ENCODE measurements at regions not wholly inside any gene's neighbourhood (a gene's known extent, or its start where the extent isn't known, plus 50 kb on each side); places are given as distances from the start of the nearest gene placed in this dataset.
A peak's percentile ranks its signal among the peaks of the same experiment; 100 is the strongest.
"Not testable (repeated sequence)": the region's sequence is repeated elsewhere in the genome, so short reads cannot be mapped to it uniquely, and the experiment has no call there.

DNA sequence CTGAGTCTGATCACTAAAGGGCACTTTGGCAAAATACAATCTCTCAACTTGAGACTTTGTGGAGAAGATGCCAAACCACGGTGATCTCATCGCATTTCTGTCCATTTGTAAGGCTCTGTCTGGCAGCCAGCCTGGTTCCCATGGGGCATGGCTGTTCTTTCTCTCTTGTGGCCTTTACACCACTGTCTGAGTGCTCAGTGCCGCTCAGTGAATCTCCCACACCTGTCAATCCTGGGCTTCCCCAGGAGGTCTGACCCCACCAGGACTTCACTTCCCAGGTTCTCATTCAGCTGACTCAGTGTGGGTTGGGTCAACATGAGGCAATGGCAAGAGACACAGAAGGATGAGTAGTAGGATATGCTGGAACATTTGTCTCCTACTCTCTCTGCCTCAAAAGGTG, 96.8 kb upstream of the TRIB2 start:
- no peak for DNase-seq (ENCODE audit: low spot score)

DNA sequence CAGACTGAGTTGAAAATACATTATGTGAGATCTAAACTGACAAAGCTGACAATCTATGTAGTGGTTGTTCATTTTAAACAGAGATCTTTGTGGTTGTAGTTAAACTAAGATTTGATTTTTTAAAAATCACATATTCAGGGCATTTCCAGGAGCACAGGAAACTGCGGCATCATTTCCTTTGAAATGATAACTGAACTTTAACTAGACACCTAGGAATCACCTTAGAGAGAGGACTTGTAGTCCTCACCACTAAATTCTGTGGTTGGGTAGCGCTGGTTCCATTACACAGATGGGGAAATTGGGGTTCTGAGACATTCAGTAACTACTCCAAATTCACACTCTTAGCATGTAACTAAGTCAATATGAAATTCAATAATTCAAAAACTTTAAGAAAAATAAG, 96.0 kb upstream of the TRIB2 start:
- DNase-seq (ENCODE audit: low spot score): no peak

DNA sequence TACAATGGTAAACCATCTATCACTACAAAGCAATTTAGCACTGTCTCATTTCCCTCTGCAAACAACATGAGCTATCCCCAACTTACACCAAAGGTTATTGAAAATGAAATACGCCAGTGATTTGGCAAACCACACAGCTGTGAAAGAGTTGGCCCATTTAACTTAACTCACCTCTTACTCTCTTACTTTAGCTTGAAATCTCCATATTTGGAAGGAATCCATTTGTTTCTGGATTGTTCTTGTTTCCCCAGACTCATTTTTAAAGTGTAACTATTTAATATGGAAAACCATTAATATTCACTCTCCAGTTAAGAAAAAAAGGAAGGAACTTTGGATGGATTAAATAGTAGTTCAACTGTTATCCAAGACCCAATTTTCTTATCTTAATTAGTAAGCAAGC, 93.7 kb upstream of the TRIB2 start:
- DNase-seq (ENCODE audit: low spot score): no peak

DNA sequence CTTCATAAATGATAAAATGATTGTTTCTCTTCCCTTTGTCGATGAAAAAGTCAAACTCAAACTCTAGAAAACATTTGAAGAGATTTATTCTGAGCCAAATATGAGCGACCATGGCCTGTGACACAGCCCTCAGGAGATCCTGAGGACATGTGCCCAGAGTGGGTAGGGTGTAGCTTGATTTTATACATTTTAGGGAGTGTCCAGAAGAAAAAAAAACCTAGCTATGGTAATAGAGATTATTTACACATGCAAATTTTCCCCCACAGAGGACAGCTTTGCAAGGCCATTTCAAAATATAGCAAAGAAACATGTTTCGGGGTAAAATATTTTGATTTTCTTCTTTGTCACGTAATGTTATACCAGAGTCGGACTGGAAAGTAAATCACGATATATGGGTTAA, 92.4 kb upstream of the TRIB2 start:
- DNase-seq (ENCODE audit: low spot score): no peak

DNA sequence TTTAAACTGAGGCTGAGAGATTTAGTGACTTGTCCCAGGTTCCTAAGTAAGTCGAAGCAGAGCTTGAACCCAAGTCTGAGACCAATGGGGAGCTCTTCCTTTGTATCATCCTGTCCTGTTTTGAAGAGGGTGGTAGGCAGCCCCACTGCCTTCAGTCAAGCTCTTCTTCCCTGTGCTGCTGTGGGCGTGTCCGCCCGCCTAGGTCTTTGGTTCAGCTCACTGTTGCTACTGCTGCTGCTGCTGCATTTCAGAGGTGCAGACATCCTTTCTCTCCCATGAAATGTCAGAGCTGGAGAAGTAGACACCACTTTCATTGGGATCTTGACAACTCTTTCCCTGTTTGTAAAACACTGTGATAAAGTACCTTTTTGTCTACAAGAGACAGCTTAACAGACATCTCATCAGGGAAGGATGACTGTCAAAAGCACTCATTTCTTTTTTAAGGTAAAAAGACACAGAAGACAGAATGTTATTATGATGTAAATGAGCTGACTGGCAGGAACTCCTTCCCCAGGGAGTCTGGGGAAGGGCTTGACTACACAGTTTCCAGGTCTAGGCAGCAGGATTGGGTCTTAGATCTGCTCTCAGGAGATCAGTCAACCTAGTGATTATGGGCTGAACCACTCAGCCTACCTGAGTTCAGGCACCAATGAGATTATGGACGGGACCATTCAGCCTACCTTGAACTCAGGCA, 91.7 kb upstream of the TRIB2 start:
- no peak for DNase-seq (ENCODE audit: low spot score)

DNA sequence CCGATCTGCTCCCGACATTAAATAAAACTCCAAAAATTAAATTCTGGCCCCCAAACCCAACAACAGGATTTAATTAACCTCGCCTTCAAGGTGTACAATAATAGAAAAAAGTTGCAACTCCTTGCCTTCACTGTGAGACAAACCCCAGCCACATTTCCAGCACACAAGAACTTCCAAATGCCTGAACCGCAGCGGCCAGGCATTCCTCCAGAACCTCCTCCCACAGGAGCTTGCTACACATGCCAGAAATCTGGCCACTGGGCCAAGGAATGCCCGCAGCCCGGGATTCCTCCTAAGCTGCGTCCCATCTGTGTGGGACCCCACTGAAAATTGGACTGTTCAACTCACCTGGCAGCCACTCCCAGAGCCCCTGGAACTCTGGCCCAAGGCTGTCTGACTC, 88.2 kb upstream of the TRIB2 start:
- DNase-seq (ENCODE audit: low spot score): not testable (repeated sequence)

DNA sequence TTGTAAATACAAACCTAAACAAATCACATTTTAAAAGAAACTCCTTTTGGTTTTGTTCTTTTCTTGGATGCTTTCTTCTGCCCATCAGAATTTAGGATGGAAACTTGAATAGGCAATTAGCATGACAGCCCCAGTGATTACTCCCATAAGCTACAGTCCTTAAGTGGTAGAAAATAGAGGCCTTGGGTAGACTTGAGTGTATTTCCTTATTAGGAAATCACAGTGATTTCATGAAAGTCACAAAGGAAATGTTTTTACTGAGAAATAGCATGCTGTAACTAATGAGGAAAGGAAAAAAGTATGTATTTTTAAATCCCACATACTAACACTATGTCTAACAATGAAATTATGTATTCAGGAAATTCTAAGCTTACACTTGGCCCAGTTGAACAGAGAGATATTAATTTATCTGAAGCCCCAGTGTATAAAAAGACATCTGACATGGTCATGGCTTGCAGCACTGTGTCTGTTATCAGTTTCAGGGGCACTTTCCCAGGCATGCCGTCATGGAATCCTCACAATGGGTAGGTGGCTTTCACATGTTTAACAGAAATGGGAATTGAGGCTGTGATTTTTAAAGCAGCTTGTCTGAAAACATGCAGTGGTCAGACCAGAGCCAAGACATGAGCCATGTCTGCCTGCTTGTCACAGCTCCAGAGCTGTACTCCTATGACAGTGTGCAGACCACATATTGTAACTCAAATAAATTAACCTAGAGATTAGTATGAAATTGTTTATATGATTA, 79.7 kb upstream of the TRIB2 start:
- no peak for DNase-seq (ENCODE audit: low spot score)

DNA sequence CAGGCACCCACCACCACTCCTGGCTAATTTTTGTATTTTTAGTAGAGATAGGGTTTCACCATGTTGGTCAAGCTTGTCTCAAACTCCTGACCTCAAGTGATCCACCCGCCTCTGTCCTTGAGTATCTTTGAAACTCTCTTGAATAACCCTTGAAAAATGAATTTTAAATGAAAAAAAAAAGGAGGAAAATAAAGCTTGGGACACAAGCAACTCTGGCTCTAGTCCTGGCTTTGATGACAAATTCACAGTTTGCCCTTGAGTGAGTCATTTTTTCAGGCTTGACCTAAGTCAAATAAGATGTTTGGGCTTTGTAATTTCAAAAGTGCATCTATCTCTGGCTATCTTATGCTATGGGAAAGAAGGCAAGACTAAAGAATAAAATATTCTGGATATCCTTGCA, 79.0 kb upstream of the TRIB2 start:
- DNase-seq (ENCODE audit: low spot score): no peak

DNA sequence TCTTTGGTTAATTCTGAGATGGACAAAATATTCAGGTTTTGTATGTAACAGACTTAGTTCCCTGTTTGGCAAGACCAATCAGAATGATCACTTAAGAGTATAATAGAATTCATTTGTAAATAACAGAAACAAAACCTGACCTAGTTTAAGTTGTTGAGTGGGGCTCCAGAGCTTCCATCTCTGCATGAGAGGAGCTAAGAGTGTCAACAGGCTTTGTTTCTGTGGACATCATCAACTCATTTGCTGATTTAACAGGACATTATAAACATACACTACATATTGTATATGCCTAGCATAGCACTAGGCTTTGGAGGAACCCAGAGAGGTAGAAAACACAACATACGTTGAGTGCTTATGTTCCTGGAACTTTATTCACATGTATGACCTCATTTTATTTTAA, 75.3 kb upstream of the TRIB2 start:
- DNase-seq (ENCODE audit: low spot score): no peak

DNA sequence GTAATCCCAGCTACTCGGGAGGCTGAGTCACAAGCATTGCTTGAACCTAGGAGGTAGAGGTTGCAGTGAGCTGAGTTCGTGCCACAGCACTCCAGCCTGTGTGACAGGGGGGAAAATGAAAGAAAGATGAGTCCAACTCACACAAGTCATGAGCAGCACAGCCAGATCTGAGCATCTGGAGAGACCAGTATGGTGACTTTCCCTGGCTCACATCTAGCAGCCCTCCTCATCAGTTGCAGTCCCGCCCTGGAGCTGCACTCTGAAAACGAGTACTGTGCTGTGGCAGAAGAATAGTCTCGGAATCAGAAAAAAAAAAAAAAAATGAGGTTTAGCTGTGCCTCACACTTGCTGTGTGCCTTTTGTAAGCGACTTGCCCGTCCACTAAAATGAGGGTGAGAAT, 74.4 kb upstream of the TRIB2 start:
- no peak for DNase-seq (ENCODE audit: low spot score)

DNA sequence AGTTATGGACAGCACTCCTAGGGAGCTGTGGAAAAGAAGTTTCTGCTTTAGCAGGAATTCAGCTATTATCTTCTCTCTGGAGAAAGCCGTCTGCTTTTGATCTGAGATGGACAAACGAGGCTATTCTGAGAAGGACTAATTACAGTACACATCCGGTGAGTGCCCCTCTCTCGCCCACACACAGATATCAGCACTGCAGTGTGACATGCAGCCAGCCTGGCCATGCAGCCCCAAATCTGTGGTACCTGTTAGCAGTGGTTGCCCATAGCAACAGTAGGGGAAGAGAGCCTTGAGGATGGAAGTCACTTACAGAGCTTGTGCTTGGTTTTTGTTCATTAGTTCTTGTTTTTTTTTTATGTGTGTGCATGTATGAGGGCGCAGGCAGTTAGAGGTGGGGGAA, 73.9 kb upstream of the TRIB2 start:
- peak; percentile 5 for DNase-seq (ENCODE audit: low spot score)

DNA sequence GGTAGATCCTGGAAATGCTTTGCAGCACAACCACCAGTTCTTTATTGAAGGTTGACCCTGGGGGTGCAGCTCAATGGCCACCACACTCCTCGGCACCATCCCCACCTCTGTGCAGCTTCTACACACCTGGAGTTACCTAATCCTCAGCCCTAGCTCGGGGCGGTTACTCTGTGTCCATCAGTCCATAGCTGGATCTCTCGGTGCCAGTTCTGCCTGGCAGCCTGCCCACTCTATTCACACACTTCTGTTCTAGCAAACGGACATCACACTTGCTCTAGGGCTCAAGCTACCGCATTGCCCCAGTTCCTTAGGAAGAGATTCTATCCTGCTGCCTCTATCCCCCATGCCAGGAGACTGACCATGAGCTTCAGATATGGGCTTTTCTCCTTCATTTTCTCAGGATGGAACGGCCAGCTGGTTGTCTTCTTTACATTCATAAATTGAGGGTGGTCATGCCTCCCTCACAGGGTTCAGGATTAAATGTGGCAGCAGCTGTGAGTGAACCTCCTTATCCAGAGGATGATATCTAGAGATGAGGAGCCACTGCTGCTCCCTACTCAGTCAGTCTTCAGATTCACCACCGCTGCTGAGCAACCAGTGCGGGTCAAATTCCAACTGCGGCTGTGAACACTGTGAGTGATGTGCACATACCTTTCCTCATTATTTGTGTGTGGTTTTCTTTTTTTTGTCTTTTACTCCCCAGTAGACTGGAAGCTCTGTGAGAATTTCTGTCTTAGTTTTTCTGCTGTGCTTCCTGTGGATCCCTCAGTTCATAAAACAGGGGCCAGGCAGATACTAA, 66.9 kb upstream of the TRIB2 start:
- no peak for DNase-seq (ENCODE audit: low spot score)

DNA sequence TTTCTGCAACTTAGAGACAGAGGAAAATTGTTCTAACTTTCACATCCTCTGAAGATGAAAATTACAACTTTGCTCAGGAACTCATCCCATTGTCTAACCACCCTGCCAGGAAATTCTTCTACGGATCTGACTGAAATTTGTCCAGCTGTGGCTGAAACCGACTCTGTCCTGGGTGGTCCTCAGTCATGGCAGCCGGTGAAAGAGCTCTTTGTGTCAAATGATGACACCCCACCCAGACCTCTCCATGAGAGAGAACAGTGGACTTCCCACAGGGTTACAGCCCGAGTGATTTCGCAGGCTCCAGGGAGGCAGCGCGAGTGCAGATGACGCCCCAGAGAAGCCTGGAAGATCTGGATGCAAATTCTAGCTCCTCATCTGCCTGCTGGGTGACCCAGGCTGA, 65.1 kb upstream of the TRIB2 start:
- DNase-seq (ENCODE audit: low spot score): no peak

DNA sequence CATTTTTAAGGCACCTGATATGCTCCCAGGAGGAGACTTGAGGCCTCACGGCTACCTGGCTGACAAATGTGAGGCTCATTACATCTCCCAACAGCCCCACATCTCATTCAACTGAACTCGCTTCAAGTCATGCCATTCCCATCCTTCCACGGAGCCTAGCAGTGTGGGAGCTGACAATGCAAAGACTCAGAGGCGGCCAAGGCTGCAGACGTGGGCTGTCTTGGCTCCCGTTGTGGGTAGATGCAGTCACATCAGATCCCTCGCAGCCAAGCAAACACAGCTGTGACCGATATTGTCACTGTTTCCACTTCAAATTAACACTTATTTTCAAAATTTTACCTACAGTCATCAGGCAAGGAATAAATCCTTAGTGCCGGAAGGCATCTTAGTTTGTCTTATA, 64.0 kb upstream of the TRIB2 start:
- no peak for DNase-seq (ENCODE audit: low spot score)

DNA sequence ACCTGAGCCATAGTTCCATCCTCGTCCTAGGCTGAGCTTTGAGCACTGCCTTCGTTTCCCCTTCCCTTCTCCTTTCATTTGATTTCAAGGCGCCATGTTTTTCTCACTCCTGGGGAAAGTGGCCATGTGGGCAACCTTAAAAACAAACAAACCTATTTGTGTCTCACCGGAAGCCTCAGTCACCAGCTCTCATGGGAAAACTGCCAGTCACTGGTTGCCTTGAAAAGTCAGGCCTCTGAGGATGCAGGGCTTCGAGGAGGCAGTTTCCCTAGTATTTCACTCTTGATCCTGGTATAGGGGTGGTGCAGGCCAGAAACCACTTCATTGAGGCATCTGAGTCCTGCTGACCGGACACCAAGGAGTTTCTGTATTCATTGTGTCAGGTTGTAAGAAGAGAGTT, 59.2 kb upstream of the TRIB2 start:
- DNase-seq (ENCODE audit: low spot score): no peak

DNA sequence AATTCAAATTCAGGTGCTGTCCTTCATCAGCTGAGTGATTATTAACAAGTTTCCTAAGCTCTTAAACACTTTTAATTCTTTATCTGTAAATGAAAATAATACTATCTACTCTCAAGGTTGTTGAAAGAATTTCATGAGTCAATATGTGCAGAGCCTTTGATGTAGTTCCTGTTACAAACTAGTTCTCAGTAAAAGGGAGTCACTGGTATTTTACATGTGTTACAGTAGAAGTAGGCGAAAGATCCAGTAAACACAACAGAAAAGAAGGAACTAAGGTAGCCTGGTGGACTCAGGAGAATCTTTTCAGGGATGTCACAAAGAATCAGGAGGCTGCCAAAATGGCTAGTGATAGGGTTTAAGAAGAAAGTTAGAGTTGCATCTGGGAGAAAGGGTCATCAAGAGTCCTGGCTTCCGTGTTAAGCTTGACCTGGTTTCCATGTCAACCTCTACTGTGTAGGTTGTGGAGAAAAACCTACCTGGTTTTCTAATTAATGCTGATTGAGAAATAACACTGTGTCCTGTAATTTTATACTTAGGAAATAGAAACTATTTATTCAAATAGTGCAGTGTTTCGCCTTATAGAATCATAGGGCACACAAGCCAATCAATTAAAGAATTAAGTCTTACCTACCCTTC, 58.3 kb upstream of the TRIB2 start:
- DNase-seq (ENCODE audit: low spot score): no peak

DNA sequence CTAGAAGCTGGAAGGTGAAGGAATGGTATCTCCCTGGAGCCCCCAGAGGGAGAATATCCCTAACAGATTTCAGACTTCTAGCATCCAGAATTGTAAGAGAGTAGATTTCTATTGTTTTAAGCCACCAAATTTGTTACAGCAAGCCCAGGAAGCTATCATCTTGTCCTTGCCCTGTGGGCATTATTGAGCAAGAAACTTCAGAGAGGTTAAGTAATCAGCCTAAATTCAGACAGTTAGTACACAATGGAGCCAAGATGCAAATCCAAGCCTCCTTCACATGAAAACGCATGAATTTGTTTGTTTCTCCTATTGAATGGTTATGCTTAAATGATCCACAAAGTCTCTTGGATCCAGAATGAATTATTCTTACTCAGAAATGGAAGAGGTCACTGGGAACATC, 55.2 kb upstream of the TRIB2 start:
- no peak for DNase-seq (ENCODE audit: low spot score)

DNA sequence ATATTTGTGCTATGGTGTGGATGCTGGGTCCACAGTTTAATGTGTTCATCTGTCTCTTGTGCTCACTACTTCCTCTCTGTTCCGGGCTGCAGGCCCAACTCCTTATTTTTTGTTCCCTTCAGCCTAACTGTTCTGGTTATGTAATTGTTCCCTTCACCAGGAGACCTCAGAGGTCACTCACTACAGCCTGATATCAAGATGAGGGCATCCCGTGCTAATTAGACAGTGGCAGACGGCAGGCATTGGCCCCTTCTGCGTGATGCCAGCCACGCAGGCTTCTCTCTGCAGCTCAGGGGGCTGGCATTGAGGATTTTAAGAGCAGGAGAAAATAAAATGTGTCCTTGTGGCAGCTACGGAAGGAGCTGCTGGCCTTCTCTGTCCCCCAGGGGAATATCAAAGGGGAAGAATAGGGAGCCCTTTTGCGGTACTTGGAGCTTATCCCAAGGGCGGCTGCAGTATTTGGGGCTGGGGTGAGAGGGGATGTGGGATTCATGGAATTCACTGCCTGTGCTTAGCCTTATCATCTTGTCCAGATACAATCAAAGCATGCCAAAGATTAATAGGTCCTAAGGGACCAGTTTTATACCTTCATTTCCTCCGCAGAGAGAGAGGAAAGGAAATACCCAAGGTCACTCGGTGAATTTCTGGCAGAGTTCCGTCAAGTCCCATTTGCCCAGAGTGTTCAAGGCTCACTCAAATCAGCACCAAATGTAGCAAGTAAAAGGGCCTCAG, 53.3 kb upstream of the TRIB2 start:
- DNase-seq (ENCODE audit: low spot score): no peak

DNA sequence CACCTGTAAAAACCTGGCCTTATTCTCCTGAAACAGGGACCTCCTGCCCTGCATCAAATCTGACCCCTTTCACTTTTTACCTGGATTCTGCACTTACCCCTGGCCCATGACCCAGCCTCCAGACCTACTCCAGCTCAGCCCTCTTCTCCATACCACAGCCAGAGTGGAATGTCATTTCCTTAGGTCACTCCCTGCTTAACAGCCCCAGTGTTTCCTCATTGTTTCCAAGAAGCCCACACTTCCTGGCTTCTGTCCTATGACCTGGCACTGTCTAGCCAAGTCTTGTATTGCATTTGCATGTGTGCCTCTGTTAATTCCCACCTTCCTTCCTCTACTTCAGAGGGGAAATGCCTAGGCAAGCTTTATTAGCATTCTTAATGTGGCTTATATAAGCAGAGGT, 51.4 kb upstream of the TRIB2 start:
- no peak for DNase-seq (ENCODE audit: low spot score)

DNA sequence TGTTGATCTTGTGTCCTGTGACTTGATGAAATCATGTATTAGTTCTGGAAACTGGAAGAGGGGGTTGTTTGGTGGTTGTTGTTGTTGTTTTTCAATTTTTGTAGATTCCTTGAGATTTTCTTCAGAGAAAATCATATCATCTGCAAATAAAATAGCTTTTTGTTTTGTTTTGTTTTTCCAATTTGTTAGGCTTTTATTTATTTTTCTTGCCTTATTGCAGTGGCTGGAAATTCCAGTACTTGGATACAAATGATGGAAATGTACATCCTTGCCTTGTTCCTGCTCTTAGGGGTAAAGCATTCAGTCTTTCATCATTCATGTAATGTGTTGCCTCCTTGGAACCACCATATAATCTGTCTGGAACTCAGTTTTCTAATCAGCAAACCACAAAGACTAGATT, 50.3 kb upstream of the TRIB2 start:
- DNase-seq (ENCODE audit: low spot score): no peak

Data from germinal center (tissue), 1 donor.